ENCODE measurements at regions not wholly inside any gene's neighbourhood (a gene's known extent, or its start where the extent isn't known, plus 50 kb on each side); places are given as distances from the start of the nearest gene placed in this dataset.

DNA sequence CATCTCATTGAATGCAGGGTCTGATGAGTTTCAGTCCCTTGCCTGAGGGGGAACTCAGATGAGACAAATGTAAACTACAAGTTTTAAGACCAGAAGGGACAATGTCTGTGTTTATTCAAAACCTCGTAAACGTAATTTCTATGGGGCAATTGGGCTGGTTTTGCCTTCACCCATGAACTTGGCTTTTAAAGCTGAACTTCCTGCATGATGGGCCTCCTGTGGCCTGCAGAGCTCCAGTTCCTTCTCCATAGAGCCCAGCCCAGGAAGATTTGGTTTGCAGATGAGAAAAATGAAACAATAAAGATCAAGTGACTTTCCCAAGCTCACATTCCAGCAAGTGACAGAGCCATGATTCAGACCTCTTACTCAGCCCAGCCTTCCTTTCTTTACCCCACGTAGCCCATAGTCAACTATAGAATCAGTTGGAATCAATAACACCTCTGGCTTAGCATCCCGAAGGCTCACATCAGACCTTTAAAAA is 612.3 kb downstream of the UTRN start:
- TF ChIP-seq CTCF (IDR thresholded peaks at IDR 0.05; ENCODE audit: low read depth, low read length, poor library complexity, severe bottlenecking) (no peak), EZH2phosphoT487 (IDR thresholded peaks at IDR 0.05; ENCODE audit: borderline replicate concordance, low read length) (no peak)
